GM12865 (cell line): ENCODE measurements at regions not wholly inside any gene's neighbourhood (a gene's known extent, or its start where the extent isn't known, plus 50 kb on each side); places are given as distances from the start of the nearest gene placed in this dataset.

ENCODE experiments used
- DNase-seq: peaks from one replicate; pipeline ENCODE4 v3.0.0; 2010; ENCODE audit warnings: low read depth
- H3K4me3 ChIP-seq: 2 replicates; pipeline ENCODE4 v1.5.1; 2011; ENCODE audit warnings: mild to moderate bottlenecking, low read depth, low read length, control low read depth
- TF ChIP-seq, protein P1 (sequence below): IDR thresholded peaks from 2 replicates; pipeline ENCODE4 v1.5.1; 2011; ENCODE audit warnings: low read length, control low read depth, low read depth, inconsistent platforms; ENCODE audit not compliant: insufficient read depth; ENCODE audit errors: missing control alignments

DNA sequence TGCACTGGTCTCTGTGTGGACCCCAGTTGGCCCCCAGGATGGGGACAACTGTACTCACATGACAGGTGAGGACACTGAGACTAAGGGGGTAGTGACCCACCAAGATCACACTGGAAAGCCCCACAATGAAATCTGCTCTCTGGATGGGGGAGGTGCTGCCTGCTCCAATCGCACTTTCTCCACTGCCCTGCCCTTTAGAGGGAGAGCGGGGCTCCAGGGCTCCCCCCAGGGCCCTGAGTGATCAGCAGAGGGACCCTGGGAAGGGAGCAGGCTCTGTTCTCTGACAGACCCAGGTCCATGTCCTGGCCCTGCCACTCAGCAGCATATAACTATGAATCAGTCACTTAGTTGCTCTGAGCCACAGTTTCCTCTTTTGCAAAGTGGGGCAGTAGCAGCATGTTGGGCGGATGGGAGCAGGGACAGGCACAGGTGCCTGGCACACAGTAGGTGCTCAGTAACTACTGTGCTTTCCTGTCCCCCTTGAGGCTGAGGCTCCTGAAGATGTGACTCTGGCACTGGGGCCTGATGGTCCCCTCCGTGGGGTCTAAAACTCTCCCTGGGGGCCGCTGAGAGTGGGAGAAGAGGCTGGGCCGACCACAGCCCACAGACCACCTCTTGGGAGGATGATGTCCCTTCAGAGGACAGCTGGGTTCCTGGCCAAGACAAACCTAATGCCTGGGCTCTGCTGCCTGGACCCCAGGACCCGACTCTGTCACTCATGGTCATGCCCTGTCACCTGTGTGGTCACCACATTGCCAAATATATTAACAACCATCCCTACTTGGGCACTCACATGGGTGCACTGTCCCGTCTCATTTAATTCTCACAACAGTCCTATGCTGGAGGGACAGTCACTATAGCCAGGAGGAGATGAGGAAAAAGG, 222.7 kb downstream of the PTPRU start:
- no peak overlapping the region for H3K4me3 ChIP-seq
- TF ChIP-seq, protein P1, sequence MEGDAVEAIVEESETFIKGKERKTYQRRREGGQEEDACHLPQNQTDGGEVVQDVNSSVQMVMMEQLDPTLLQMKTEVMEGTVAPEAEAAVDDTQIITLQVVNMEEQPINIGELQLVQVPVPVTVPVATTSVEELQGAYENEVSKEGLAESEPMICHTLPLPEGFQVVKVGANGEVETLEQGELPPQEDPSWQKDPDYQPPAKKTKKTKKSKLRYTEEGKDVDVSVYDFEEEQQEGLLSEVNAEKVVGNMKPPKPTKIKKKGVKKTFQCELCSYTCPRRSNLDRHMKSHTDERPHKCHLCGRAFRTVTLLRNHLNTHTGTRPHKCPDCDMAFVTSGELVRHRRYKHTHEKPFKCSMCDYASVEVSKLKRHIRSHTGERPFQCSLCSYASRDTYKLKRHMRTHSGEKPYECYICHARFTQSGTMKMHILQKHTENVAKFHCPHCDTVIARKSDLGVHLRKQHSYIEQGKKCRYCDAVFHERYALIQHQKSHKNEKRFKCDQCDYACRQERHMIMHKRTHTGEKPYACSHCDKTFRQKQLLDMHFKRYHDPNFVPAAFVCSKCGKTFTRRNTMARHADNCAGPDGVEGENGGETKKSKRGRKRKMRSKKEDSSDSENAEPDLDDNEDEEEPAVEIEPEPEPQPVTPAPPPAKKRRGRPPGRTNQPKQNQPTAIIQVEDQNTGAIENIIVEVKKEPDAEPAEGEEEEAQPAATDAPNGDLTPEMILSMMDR, result no peak
- DNase-seq, result no peak

GRCh38 chr1:29457496-29458368, 221.4 kb downstream of the PTPRU start:
- TF ChIP-seq, protein P1, result no peak
- no peak overlapping the region for H3K4me3 ChIP-seq
- no peak for DNase-seq

GRCh38 chr1:29456685-29457435, 220.5 kb downstream of the PTPRU start:
- no peak overlapping the region for H3K4me3 ChIP-seq
- TF ChIP-seq, protein P1, result no peak
- DNase-seq, result no peak

GRCh38 chr1:29455781-29456180, 219.5 kb downstream of the PTPRU start:
- no peak overlapping the region for H3K4me3 ChIP-seq
- DNase-seq, result no peak
- TF ChIP-seq, protein P1, result no peak

DNA sequence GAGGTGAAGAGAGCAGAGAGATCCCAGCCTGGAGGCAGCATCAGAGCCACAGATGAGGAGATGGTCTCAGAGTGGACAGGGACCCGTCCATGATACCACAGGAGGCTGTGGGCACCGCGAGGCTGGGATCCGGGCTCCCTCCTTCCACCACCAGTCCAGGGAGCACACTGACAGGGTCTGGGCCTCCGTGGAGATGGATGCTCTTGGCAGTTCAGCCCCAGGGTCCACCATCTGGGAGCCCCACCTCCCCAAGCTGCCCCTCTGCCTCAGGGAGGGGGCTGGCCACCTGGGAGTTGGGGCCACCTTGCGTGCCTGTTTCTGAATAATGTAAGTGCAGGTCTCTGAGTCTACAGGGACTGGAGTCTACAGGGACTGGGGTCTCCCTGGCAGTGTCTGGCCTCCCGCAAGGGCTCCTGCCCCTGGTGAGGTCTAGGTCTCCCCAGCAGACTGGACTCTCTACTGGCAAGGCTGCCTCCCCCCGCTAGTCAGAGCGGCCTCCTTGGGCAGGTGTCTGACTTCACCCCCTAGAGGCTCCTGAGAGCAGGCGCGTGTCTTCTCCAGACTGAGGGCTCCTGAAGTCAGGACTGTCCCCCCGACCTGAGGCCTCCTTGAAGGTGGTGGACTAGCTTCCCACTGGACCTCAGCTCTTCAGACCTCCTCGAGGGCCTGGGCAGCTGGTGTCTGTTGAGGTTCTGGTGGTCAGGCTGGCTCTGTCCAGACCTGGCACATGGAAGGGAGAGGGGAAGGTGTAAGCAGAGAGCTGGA, 218.5 kb downstream of the PTPRU start:
- DNase-seq, result no peak
- TF ChIP-seq, protein P1, result no peak
- no peak overlapping the region for H3K4me3 ChIP-seq
